Stimulated activated CD8-positive, alpha-beta memory T cell treated with anti-CD3 and anti-CD28 coated beads, Interleukin-7, amount 100 ng/mL, for 48 hours (primary cell): ENCODE measurements at regions not wholly inside any gene's neighbourhood (a gene's known extent, or its start where the extent isn't known, plus 50 kb on each side); places are given as distances from the start of the nearest gene placed in this dataset.
"Not testable (repeated sequence)": the region's sequence is repeated elsewhere in the genome, so short reads cannot be mapped to it uniquely, and the experiment has no call there.

Source experiments
- DNase-seq, 2 donors: peaks; one replicate each; pipeline ENCODE4 v3.0.0-alpha.2; 2020; ENCODE audit warnings: low read depth in 1 of 2; ENCODE audit errors: extremely low read depth in 1 of 2

DNA sequence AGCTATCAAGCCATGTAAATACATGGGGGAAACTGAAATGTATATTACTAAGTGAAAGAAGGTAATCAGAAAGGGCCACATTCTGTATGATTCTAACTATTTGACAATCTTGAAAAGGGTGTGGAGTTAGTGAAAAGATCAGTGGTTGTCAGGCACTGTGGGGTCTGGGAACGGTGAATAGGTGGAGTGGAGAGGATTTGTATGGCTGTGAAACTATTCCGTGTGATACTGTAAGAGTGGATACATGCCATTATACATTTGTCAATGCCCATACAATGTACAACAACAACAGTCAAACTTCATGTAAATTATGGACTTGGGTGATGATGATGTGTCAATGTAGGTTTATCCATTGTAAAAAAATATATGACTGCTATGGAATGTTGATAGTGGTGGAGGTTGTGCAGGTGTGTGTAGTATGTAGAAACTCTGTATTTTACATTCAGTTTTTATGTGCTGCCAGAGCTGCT is 1116.2 kb downstream of the SUCLG1 start:
- no peak for DNase-seq

DNA sequence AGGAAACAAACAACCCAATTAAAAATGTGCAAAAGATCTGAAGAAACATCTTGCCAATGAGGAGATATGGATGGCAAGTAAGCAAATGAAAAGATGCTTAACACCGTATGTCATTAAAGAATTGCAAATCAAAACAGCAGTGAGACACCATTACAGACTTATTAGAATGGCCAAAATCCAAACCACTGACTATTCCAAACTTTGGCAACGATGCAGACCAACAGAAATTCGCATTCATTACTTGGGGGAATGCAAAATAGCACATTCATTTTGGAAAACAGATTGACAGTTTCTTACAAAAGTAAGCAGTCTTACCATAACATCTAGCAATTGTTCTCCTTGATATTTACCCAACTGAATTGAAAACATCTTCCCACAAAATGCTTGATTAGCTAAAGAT is 1118.7 kb downstream of the SUCLG1 start:
- no peak for DNase-seq

DNA sequence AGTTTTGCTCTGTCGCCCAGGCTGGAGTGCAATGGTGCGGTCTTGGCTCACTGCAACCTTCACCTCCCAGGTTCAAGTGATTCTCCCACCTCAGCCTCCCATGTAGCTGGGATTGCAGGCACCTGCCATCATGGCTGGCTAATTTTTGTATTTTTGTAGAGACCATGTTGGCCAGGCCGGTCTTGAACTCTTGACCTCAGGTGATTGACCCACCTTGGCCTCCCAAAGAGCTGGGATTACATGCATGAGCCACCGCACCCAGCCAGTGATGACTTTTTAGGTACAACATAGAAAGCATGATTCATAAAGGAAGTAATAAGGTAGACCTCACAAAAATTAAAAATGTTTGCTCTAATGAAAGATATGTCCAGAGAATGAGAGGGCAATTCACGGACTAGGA is 1119.1 kb downstream of the SUCLG1 start:
- DNase-seq, result not testable (repeated sequence)

DNA sequence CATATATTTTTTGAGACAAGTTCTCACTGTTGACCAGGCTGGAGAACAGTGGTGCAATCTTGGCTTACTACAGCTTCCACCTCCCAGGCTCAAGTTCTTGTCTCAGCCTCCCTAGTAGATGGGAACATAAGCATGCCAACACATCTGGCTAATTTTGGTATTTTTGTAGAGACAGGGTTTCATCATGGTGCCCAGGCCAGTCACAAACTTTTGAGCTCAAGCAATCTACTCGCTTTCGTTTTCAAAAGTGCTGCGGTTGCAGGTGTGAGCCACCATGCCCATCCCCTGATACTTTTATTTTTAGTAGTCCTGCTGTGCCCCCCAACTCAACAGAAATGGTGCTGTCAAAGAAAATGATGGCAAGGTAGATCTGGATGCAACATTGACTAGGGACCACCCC is 1127.3 kb downstream of the SUCLG1 start:
- no peak for DNase-seq

DNA sequence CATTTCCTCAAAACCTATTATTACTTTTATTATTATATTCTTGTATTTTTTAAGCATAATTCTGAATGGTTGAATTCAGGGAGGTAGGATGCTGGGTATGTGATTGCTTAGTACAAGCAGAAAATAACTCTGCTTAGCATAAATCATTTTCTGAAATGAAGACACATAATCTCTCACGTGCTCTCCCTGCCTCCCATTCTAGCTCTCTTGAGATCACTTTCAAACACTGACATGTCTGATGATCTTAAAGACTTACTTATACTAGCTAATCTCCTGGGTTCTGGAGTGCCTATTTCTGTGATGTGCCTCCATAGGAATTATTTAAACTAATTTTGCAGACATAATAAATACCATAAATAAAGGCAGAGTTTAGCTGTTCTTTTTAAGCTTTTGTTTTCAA is 1136.0 kb downstream of the SUCLG1 start:
- no peak for DNase-seq

DNA sequence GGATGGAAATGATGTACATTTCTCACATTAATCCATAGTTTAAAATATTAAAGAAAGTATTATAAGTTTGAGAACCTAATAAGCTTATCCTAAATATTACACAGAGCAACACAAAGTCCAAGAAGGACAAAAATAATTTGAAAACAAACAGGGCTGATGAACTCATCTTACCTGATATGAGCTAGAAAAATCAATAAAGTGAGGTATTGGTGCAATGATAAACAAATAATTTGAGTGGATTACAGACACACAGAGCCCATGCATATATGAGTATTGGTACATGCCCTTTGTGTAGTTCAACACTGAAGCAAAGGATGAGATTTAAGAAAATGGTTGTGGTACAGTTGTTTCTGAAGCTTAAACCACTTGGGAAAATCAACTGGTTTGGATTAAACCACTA is 1139.0 kb downstream of the SUCLG1 start:
- no peak for DNase-seq

DNA sequence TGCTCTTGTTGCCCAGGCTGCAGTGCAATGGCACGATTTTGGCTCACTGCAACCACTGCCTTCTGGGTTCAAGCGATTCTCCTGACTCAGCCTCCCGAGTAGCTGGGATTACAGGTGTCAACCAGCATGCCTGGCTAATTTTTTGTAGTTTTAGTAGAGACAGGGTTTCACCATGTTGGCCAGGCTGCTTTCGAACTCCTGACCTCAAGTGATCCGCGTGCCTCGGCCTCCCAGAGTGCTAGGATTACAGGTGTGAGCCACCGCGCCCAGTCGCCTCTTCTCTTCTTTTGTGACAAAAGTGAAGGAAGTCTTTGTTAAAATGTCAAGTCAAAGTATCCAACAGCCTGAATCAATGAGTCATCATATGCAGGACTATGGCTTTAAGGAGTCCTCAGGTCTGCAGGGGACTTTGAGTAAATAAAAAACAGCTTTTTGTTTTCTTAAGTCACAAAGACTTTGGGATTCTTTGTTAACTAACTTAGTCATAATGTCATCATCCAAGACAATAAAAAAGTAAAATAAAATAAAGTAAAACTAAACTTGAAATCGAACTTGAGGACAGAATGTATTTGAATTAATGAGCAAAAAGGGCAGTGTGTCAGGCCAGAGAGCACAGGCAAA is 1153.2 kb downstream of the SUCLG1 start:
- no peak for DNase-seq

DNA sequence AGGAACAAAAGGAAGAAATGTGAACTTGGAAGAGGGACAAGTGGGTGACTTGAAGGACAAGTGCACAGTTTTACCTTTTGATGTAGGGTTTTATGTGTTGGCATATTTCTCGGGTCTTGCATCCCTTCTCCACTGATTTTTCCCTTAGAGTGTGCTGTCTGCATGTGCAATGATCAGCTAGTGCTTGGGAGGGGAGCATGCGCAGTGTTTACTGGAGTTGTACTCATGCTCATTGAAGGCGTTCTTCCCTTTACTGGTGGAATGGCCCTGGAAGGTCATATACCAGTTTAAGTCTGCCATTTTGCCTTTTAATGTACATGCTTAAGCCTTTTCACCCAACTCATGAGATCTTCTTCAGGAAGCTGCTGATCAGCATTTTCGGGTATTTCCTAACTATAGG is 1168.0 kb downstream of the SUCLG1 start:
- DNase-seq, result no peak

DNA sequence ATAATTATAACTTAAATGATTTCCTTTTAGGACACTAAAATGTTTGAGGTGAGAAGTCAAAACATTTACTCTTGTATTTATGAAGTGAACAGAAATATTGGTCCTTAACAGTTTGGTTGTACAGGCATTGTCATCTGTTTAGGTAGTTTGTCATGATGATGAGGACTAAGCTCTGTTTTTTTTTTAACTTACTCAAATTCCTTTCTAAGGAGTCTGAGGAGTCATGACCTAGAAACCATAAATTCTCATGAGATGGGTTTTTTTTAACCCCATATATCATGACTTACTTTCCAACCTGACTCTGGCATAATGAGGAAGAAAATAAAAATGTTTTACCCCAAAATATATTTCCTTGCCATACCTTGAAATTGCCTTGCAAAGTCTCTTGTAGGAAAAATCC is 1176.2 kb downstream of the SUCLG1 start:
- no peak for DNase-seq

DNA sequence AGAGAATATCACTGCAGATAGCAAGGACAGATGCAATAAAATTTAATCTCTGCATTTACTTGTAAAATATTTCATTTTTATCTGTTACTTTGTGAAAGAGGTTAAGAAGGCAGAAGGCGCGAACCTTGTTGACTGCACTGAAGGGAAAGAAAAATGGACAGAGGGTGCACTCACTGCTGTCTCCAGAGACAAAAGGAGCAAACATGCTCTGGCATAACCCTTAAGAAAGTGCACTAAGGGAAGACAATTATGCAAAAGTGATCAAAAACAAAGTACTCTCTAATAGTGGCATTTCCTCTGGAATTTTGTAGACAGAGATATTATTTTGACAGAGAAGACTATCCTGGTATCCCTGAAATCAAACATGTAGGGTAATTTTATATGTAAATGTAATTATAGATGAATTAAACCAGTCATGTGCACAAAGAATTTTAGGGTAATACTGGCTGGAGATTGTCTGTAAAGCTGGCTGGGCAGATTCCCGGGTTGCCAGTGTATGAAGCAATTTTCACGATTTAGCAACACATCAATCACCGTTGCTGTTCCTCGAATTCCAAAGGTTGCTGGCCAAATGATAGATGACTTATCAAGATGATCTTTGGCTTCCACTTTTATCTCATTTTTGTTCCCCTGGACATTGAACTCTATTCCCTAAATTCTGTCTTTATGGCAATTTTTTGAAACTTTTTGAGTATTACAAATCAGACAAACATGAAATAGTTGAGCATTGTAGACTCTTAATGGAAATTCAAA is 1176.9 kb downstream of the SUCLG1 start:
- no peak for DNase-seq

DNA sequence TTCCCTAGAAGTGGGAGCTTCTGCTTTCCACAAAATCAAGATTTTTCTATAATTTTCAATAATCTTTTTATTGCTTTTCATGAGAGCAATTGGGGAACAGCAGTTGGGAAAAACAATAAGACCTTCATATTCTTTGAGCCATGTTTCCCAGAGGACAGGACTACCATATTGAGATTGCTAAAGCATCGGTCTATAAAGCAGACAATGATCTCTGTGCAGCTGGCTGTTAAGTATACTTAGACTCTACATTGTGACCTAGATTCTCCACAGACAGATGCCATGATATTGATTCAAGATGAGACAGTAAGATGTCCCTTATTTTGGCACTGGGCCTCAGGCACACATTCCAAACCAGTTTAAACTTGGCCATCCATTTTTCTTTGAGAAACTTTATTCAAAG is 1178.7 kb downstream of the SUCLG1 start:
- no peak for DNase-seq

DNA sequence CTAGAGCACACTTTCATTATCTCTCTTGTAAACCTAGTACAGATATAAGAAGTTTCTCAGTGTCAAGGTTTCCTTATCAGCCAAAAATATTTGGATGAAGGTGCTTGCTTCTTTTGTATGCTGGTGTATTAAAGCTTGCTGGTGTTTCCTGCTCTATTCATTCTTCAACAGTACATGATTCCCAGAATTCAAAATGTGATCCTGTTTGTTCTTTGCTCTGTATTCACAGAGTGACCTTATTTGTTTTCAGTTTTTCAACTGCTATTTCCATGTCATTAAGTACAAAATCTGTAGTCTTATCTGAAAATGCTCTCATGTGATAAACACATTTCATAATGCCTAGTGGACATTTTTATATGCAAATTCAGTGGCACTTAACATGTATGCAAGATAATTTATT is 1185.8 kb downstream of the SUCLG1 start:
- no peak for DNase-seq

DNA sequence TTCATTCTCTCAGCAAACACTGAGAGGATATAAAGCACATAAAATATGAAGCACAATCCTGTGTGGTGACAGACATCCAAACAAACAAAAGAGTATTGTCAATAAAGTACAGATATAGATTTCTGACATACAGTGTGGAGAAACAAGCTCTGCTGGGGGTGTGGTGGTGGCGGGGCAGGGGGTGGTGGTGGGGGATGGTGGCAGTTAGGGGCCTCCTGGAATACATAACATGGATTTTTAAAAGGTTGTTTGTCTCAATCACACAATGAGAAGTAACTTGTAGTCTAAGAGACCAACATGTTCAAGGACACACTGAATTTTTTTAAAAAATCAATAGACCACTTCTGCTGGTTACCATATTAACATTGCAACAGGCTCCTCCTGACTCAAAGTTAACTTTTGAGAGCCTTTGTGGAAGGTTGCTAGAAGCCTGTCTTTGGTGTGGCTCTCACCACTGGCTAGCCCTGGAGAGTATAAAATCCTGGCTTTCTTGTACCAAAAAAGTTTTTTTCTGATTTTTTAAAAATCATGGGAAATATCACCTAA is 1197.4 kb downstream of the SUCLG1 start:
- DNase-seq, result no peak

DNA sequence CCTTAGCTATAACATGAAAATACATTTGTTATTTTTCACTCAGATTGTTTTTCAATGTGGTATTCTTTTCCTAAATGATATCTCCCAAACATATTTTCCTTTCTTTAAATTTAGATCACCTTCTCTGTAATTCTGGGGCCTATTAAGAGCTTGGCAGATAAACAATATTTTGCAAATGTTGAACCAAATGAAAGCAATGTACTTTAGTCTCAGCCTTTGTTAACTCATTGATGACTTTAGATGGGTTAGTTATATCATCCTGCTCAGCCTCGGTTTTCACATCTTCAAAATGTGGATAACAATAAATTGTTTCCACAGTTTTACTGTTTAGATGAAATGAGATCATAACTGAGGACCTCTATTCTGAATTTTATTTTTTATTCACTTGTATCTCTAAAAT is 1205.2 kb downstream of the SUCLG1 start:
- DNase-seq, result no peak

DNA sequence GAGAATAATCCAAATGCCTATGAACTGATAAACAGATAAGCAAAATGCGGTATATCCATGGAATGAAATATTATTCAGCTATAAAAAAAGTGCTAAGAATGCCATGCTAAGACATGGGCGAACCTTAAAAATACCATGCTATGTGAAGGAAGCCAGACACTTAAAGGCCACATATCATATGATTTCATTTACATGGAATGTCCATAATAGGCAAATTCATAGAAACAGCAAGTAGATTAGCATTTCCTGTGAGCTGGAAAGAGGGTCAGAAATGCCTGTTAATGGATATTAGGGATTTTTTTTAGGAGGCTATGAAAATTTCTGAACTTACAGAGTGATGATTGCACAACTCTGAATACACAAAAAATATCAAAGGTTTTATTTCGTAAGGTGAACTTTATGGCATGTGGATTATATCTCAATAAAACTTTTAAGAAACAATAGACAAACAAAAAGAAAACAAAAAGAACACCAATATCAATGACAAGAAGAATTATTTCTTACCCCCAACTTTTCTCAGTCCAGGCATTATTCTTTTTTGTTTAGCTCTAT is 1207.7 kb downstream of the SUCLG1 start:
- DNase-seq, result no peak

DNA sequence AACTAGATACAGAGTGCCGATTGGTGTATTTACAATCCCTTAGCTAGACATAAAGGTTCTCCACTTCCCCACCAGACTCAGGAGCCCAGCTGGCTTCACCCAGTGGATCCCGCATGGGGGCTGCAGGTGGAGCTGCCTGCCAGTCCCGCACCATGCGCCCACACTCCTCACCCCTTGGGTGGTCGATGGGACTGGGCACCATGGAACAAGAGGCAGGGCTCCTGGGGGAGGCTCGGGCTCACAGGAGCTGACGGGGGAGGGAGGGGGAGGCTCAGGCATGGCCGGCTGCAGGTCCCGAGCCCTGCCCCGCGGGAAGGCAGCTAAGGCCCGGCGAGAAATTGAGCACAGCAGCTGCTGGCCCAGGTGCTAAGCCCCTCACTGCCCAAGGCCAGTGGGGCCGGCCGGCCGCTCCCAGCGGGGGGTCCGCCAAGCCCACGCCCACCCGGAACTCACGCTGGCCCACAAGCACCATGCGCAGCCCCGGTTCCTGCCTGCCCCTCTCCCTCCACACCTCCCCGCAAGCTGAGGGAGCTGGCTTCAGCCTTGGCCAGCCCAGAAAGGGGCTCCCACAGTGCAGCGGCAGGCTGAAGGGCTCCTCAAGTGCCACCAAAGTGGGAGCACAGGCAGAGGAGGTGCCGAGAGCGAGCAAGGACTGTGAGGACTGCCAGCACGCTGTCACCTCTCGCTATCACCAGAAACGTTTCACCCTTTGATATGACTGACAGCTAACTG is 1213.1 kb downstream of the SUCLG1 start:
- not testable (repeated sequence) for DNase-seq

DNA sequence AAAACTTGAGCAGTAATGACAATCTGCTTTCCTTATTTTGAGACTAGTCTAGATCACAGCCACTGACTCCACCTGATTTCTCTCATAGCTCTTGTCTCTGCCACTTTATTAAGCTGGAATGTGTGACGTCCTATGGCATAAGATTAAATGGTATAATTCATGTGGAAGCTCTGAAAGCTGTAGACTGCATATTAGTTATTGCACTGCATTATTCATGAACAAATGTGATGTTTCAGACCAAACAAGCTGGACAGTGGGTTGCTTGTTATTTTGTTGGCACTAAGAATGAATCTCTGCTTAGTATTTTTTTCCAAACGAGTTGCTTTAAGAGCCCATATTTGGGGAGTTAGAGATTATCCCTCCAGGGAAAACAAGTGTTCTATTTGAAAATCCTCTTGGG is 1218.5 kb downstream of the SUCLG1 start:
- no peak for DNase-seq

DNA sequence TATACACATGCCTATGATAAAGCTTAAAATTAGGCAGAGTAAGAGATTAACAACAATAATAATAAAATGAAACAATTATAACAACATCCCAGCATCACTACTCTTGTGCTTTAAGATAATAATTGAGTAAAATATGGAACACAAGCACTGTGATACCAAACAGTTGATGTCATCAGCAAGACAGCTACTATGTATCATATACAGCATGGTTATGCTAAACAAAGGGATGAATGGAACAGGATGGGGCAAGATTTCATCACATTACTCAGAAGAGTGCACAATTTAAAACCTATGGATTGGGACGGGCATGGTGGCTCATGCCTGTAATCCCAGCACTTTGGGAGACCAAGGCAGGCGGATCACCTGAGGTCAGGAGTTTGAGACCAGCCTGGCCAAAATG is 1221.0 kb downstream of the SUCLG1 start:
- DNase-seq, result no peak

DNA sequence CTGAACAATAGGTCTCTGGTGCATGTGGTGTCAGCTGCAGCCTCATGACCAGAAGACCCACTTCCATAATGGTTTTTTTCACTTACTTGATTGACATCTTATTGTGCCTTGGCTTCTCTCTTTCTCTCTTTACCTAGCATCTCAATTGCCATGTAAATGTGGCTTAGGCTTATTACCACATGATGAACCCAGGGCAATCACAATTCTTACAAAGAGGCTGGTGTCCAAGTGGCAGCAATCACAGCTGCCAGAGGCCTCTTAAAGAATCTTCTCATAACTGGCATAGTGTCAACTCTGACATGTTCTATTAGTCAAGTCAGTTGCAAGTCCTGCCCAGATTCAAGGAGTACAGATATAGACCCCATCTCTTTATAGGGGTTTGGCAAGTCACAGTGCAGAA is 1224.8 kb downstream of the SUCLG1 start:
- no peak for DNase-seq

DNA sequence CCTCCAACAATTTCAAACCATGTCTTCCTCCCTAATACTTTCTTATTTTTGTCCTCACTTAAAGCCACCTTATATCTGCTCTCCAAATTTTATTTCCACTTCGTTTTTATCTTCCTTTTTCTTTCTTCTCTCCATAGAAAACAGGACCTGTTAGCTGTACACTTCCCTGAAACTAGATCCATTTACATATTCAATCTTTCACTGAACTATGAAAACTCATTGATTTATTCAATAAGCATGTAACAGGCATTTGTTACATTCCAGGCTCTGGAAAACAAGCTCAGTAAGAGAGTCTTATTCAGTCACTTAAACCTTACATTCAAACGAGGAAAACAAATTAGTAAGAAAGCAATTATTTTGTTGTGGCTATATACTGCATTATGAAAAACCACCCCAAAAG is 1225.3 kb downstream of the SUCLG1 start:
- DNase-seq, result no peak

DNA sequence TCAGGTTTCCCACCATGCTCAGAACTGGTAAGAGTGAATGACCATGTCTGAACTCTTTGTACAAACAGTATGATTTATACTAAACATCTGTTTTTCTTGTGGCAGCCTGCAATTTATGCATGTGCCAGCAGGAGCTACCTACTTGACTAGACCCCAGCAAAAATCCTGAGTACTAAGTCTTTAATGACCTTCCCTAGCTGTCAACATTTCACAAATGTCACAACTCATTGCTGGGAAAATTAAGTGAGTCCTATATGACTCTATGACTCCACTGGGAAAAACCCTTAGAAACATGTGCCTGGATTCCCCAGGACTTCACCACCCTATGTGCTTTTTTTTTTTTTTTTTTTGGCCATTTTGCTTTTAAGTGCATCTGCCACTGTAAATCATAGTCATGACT is 1225.8 kb downstream of the SUCLG1 start:
- no peak for DNase-seq
